WTC11 (cell line): ENCODE measurements at regions not wholly inside any gene's neighbourhood (a gene's known extent, or its start where the extent isn't known, plus 50 kb on each side); places are given as distances from the start of the nearest gene placed in this dataset.

Source experiments
- ATAC-seq: fragments of 200-7000 bp; cut with Tn5 transposase; 2 replicates; pipeline ENCODE4 v1.10.0; 2021; ENCODE audit warnings: mild to moderate bottlenecking, moderate library complexity
- CTCF ChIA-PET: fragments of 300-600 bp; sonication (Branson Sonifier 250); formaldehyde crosslinking; loops from one replicate; lab custom pipeline; 2021; ENCODE audit warnings: antibody characterized with exemption; lab: Charles Lee
- POLR2A ChIA-PET: fragments of 350-600 bp; sonication (Branson Sonifier 250); formaldehyde crosslinking; loops from one replicate; lab custom pipeline; 2021; ENCODE audit warnings: antibody characterized with exemption; lab: Charles Lee
- DNase-seq: peaks from one replicate; pipeline ENCODE4 v3.0.0; 2021; ENCODE audit warnings: low spot score
- H3K27ac Mint-ChIP-seq: 2 replicates; pipeline ENCODE4 v1.8.0; 2021; ENCODE audit warnings: mixed read lengths
- H3K27me3 Mint-ChIP-seq: 2 replicates; pipeline ENCODE4 v1.8.0; 2021; ENCODE audit warnings: low read depth, mild to moderate bottlenecking, moderate library complexity, mixed read lengths
- H3K36me3 Mint-ChIP-seq: 2 replicates; pipeline ENCODE4 v1.8.0; 2021; ENCODE audit warnings: mixed read lengths
- H3K4me1 Mint-ChIP-seq: 2 replicates; pipeline ENCODE4 v1.8.0; 2022; ENCODE audit warnings: mixed read lengths
- H3K4me3 Mint-ChIP-seq: 2 replicates; pipeline ENCODE4 v1.8.0; 2021; ENCODE audit warnings: mild to moderate bottlenecking, moderate library complexity, mixed read lengths
- H3K9me3 Mint-ChIP-seq: 2 replicates; pipeline ENCODE4 v1.8.0; 2021; ENCODE audit warnings: mixed read lengths
- ARID4B ChIP-seq: sonication (generic); formaldehyde crosslinking; IDR thresholded peaks from 2 replicates; pipeline ENCODE4 v1.8.0; 2023; ENCODE audit warnings: missing genetic modification reagents, mild to moderate bottlenecking, borderline replicate concordance
- IRF1 ChIP-seq: sonication (generic); formaldehyde crosslinking; IDR thresholded peaks from 2 replicates; pipeline ENCODE4 v1.8.0; 2023; ENCODE audit warnings: missing genetic modification reagents
- IRF2 ChIP-seq: sonication (generic); formaldehyde crosslinking; IDR thresholded peaks from 2 replicates; pipeline ENCODE4 v1.8.0; 2022; ENCODE audit warnings: low read depth, missing genetic modification reagents, borderline replicate concordance
- JUN ChIP-seq: sonication (generic); formaldehyde crosslinking; IDR thresholded peaks from 2 replicates; pipeline ENCODE4 v1.8.0; 2023; ENCODE audit warnings: mild to moderate bottlenecking, missing genetic modification reagents
- OVOL2 ChIP-seq: fragments of 250-450 bp; sonication (Bioruptor Pico); IDR thresholded peaks from 2 replicates; pipeline ENCODE4 v1.9.0; 2021; ENCODE audit warnings: mild to moderate bottlenecking, borderline replicate concordance
- PRDM15 ChIP-seq: sonication (generic); formaldehyde crosslinking; IDR thresholded peaks from 2 replicates; pipeline ENCODE4 v1.8.0; 2022; ENCODE audit warnings: missing genetic modification reagents
- PREB ChIP-seq: sonication (generic); formaldehyde crosslinking; IDR thresholded peaks from 2 replicates; pipeline ENCODE4 v1.8.1; 2022; ENCODE audit warnings: mild to moderate bottlenecking, missing genetic modification reagents, moderate library complexity, borderline replicate concordance
- SMAD3 ChIP-seq: sonication (generic); formaldehyde crosslinking; IDR thresholded peaks from 2 replicates; pipeline ENCODE4 v1.8.0; 2022; ENCODE audit warnings: missing genetic modification reagents, mild to moderate bottlenecking, borderline replicate concordance
- TEAD4 ChIP-seq: sonication (generic); formaldehyde crosslinking; IDR thresholded peaks from 2 replicates; pipeline ENCODE4 v1.8.0; 2022; ENCODE audit warnings: mild to moderate bottlenecking, missing genetic modification reagents
- ZMAT4 ChIP-seq: fragments of 250-450 bp; sonication (Bioruptor Pico); IDR thresholded peaks from 2 replicates; pipeline ENCODE4 v1.9.0; 2021; ENCODE audit warnings: mild to moderate bottlenecking
- ZNF263 ChIP-seq: sonication (generic); formaldehyde crosslinking; IDR thresholded peaks from 2 replicates; pipeline ENCODE4 v1.8.1; 2022; ENCODE audit warnings: low read depth, mild to moderate bottlenecking, moderate library complexity, missing genetic modification reagents
- ZNF396 ChIP-seq: fragments of 250-450 bp; sonication (Bioruptor Pico); IDR thresholded peaks from 2 replicates; pipeline ENCODE4 v1.8.0; 2021; ENCODE audit warnings: mild to moderate bottlenecking, moderate library complexity, borderline replicate concordance
- ZNF512 ChIP-seq: sonication (generic); formaldehyde crosslinking; IDR thresholded peaks from 2 replicates; pipeline ENCODE4 v1.8.1; 2022; ENCODE audit warnings: missing genetic modification reagents, borderline replicate concordance
- TF ChIP-seq, protein P1 (sequence below): fragments of 250-450 bp; sonication (Bioruptor Pico); IDR thresholded peaks from 2 replicates; pipeline ENCODE4 v1.9.0; 2021; ENCODE audit warnings: mild to moderate bottlenecking, borderline replicate concordance
- TF ChIP-seq, protein P2 (sequence below): fragments of 250-450 bp; sonication (Bioruptor Pico); conservative IDR thresholded peaks from 2 replicates; pipeline ENCODE4 v1.9.0; 2021; ENCODE audit warnings: mild to moderate bottlenecking

- TF ChIP-seq JUN (CRISPR knock-in tag): no peak
- DNase-seq: no peak
- no peak overlapping the region for H3K27ac Mint-ChIP-seq
- POLR2A ChIA-PET: no interaction called here
- CTCF ChIA-PET: no interaction called here
- no peak overlapping the region for H3K4me3 Mint-ChIP-seq
- H3K4me1 Mint-ChIP-seq: no peaks in the 10 kb centered on the region
- H3K9me3 Mint-ChIP-seq: peaks cover 10% of the 10 kb centered on the region
- no peaks in the 10 kb centered on the region for H3K27me3 Mint-ChIP-seq
- no peak for ATAC-seq
- no peaks in the 10 kb centered on the region for H3K36me3 Mint-ChIP-seq
Observed at GRCh38 chr16:64278196-64278595, 843.7 kb downstream of the CDH11 start.

DNA sequence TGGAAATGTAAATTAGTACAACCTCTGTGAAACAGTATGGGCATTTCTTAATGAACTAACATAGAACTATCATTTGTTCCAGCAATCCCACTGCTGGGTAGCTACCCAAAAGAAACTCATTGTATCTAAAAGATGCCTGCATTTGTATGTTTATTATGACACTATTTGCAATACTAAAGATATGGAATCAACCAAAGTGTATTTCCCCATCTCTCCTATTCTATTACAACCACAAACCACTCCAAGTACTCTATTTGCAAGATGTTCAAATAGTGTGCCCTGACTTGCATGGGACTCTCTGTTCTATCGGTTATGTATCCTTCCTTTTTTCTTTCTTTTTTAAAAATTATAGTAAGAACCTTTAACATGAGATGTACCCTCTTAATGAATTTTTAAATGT is 845.2 kb downstream of the CDH11 start:
- Mint-ChIP-seq H3K36me3 (no peaks in the 10 kb centered on the region), H3K9me3 (peaks cover 10% of the 10 kb centered on the region), H3K4me3 (no peak overlapping the region), H3K27ac (no peak overlapping the region), H3K27me3 (no peaks in the 10 kb centered on the region), H3K4me1 (no peaks in the 10 kb centered on the region)
- POLR2A ChIA-PET: no interaction called here
- DNase-seq: no peak
- CTCF ChIA-PET: no interaction called here
- ATAC-seq: no peak
- TF ChIP-seq SMAD3: no peak
- no peak for TF ChIP-seq PREB (CRISPR knock-in tag)
- TF ChIP-seq, protein P1, sequence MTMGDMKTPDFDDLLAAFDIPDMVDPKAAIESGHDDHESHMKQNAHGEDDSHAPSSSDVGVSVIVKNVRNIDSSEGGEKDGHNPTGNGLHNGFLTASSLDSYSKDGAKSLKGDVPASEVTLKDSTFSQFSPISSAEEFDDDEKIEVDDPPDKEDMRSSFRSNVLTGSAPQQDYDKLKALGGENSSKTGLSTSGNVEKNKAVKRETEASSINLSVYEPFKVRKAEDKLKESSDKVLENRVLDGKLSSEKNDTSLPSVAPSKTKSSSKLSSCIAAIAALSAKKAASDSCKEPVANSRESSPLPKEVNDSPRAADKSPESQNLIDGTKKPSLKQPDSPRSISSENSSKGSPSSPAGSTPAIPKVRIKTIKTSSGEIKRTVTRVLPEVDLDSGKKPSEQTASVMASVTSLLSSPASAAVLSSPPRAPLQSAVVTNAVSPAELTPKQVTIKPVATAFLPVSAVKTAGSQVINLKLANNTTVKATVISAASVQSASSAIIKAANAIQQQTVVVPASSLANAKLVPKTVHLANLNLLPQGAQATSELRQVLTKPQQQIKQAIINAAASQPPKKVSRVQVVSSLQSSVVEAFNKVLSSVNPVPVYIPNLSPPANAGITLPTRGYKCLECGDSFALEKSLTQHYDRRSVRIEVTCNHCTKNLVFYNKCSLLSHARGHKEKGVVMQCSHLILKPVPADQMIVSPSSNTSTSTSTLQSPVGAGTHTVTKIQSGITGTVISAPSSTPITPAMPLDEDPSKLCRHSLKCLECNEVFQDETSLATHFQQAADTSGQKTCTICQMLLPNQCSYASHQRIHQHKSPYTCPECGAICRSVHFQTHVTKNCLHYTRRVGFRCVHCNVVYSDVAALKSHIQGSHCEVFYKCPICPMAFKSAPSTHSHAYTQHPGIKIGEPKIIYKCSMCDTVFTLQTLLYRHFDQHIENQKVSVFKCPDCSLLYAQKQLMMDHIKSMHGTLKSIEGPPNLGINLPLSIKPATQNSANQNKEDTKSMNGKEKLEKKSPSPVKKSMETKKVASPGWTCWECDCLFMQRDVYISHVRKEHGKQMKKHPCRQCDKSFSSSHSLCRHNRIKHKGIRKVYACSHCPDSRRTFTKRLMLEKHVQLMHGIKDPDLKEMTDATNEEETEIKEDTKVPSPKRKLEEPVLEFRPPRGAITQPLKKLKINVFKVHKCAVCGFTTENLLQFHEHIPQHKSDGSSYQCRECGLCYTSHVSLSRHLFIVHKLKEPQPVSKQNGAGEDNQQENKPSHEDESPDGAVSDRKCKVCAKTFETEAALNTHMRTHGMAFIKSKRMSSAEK (CRISPR knock-in tag): no peak
- no peak for TF ChIP-seq TEAD4 (CRISPR knock-in tag)
- TF ChIP-seq IRF1 (CRISPR knock-in tag): no peak
- no peak for TF ChIP-seq ZNF263
- TF ChIP-seq, protein P2, sequence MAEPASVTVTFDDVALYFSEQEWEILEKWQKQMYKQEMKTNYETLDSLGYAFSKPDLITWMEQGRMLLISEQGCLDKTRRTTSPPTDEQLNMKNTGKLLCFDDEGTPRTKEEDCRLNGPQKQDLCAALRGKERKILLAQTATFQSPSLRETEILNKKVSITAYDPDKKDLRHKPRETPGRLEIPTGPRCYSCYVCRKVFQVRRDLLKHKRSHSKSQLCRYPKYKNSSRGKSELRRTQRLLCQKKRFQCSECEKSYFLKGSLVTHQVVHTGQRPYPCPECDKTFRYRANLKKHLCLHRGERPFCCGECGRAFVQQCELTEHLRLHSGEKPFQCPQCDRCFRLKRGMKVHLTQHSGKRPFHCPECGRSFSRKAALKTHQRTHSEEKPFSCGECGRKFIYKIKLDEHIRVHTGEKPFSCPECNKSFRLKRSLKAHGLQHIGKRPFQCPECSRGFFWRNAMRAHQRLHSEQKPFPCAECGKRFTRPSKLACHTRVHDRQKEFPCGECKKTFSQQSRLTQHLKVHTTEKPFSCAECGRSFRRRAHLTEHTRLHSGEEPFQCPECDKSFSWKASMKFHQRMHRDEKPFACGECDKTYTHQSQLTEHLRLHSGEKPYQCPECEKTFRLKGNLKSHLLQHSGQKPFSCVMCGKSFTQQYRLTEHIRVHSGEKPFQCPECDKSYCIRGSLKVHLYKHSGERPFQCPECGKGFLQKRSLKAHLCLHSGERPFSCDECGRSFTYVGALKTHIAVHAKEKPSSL (CRISPR knock-in tag): no peak
- no peak for TF ChIP-seq ZNF512 (CRISPR knock-in tag)
- TF ChIP-seq ZNF396 (CRISPR knock-in tag): no peak
- no peak for TF ChIP-seq IRF2 (CRISPR knock-in tag)
- TF ChIP-seq ARID4B (CRISPR knock-in tag): no peak
- no peak for TF ChIP-seq ZMAT4 (CRISPR knock-in tag)
- TF ChIP-seq OVOL2 (CRISPR knock-in tag): no peak
- TF ChIP-seq PRDM15 (CRISPR knock-in tag): no peak
